ENCODE measurements at regions not wholly inside any gene's neighbourhood (a gene's known extent, or its start where the extent isn't known, plus 50 kb on each side); places are given as distances from the start of the nearest gene placed in this dataset.
"Not testable (repeated sequence)": the region's sequence is repeated elsewhere in the genome, so short reads cannot be mapped to it uniquely, and the experiment has no call there.

GRCh38 chr5:114903767-114904166 lies 265.9 kb downstream of the TRIM36 start:
- Histone ChIP-seq H3K9me3 (ENCODE audit: insufficient read depth, low read depth, low read length) (peaks cover 10% of the 10 kb centered on the region), H3K4me1 (ENCODE audit: insufficient read depth, low read length) (no peaks in the 10 kb centered on the region), H3K27ac (ENCODE audit: low read depth, low read length) (no peak overlapping the region), H3K36me3 (ENCODE audit: insufficient read depth, low read length) (no peaks in the 10 kb centered on the region), H3K27me3 (ENCODE audit: insufficient read depth, low read length) (no peaks in the 10 kb centered on the region), H3K9ac (ENCODE audit: low read depth, low read length) (no peak overlapping the region), H3K4me3 (ENCODE audit: low read length) (no peak overlapping the region)
- 97% methylated on average over 2 of the region's 2 CpGs for WGBS

GRCh38 chr5:114898602-114899001 lies 271.1 kb downstream of the TRIM36 start:
- Histone ChIP-seq H3K27me3 (ENCODE audit: insufficient read depth, low read length) (no peaks in the 10 kb centered on the region), H3K36me3 (ENCODE audit: insufficient read depth, low read length) (no peaks in the 10 kb centered on the region), H3K27ac (ENCODE audit: low read depth, low read length) (no peak overlapping the region), H3K9ac (ENCODE audit: low read depth, low read length) (no peak overlapping the region), H3K4me3 (ENCODE audit: low read length) (no peak overlapping the region), H3K9me3 (ENCODE audit: insufficient read depth, low read depth, low read length) (no peaks in the 10 kb centered on the region), H3K4me1 (ENCODE audit: insufficient read depth, low read length) (no peaks in the 10 kb centered on the region)
- WGBS = 100% methylated on average over 2 of the region's 2 CpGs

DNA sequence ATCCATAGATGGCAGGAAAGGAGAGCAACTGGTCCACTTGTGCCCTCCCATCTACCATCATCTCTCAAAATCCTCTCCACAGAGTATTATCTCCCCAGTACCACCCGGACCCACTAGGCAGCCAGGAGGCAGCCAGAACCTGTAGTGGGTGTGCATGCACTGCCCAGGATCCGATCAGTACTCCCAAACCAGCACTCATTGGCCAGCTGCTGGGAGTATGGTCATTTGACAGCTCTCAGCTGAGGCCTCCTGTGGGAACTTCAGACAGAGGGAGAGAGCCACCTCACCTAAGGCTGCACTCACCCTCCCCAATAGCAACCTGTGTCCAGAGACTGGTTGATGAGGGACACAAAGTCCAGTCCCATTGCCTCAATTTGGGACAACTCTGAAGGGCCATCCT lies 286.0 kb downstream of the TRIM36 start:
- no peak overlapping the region for H3K4me3 ChIP-seq (ENCODE audit: low read length)
- H3K36me3 ChIP-seq (ENCODE audit: insufficient read depth, low read length) = no peaks in the 10 kb centered on the region
- H3K27me3 ChIP-seq (ENCODE audit: insufficient read depth, low read length) = no peaks in the 10 kb centered on the region
- H3K9ac ChIP-seq (ENCODE audit: low read depth, low read length) = no peak overlapping the region
- no peaks in the 10 kb centered on the region for H3K9me3 ChIP-seq (ENCODE audit: insufficient read depth, low read depth, low read length)
- no peak overlapping the region for H3K27ac ChIP-seq (ENCODE audit: low read depth, low read length)
- WGBS = 94% methylated on average over 2 of the region's 2 CpGs
- H3K4me1 ChIP-seq (ENCODE audit: insufficient read depth, low read length) = no peaks in the 10 kb centered on the region

DNA sequence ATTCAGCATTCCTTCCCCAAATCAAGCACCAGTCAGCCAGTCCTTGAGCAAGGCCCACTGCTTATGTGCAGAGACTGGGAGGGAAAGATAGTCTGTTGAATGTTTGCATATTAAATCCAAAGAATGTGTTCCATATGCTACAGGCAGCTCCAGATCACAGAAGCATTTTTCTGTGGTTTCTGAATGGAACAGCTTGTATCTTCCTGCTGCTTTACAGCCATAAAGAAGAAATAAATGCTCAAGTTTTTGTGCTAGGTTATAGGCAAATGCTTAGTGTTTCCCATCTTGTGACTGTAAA lies 310.3 kb downstream of the TRIM36 start:
- H3K27ac ChIP-seq (ENCODE audit: low read depth, low read length) = no peak overlapping the region
- H3K4me3 ChIP-seq (ENCODE audit: low read length) = no peak overlapping the region
- no peaks in the 10 kb centered on the region for H3K27me3 ChIP-seq (ENCODE audit: insufficient read depth, low read length)
- no peaks in the 10 kb centered on the region for H3K9me3 ChIP-seq (ENCODE audit: insufficient read depth, low read depth, low read length)
- no peaks in the 10 kb centered on the region for H3K36me3 ChIP-seq (ENCODE audit: insufficient read depth, low read length)
- no peak overlapping the region for H3K9ac ChIP-seq (ENCODE audit: low read depth, low read length)
- peaks cover 5% of the 10 kb centered on the region; the same call in 1 of the 2 replicates for H3K4me1 ChIP-seq (ENCODE audit: insufficient read depth, low read length)

DNA sequence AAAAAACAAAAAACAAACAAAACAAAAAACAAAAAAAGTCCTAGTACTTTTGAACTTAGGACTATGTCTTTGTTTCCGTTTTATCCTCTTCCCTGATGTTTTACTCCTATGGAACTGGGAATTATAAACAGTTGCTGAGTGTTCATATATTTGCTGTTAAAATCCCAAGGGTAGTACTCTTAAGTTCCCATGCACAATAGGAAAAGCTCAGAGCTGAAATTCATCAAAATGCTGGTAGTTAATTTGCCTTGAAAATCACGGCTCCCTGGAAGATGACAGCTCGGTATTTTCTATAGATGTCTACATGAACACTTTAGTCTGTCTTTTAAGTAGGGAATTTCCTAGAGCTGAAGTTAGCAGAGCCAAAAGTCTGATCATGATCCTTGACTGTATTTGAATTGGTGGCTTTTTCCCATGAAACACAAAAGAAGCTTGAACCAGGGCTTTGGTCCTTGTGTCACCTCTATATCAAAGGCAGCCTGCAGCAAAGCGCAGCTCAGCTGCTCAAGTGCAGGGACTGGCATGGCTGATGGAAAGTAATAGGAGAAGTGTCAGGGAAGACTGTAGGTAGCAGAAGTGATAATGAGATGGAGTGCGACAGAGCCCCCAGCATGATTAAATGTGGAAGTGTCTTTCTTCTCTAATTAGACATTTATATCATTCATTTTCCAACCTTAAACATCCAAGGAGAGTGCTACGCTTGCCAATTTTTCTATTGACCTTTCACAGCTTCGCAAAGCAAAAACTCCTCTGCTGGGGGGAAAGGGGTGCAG lies 310.9 kb downstream of the TRIM36 start:
- Histone ChIP-seq H3K36me3 (ENCODE audit: insufficient read depth, low read length) (no peaks in the 10 kb centered on the region), H3K9ac (ENCODE audit: low read depth, low read length) (no peak overlapping the region), H3K27me3 (ENCODE audit: insufficient read depth, low read length) (no peaks in the 10 kb centered on the region), H3K27ac (ENCODE audit: low read depth, low read length) (no peak overlapping the region), H3K4me1 (ENCODE audit: insufficient read depth, low read length) (peaks cover 5% of the 10 kb centered on the region; the same call in 1 of the 2 replicates), H3K4me3 (ENCODE audit: low read length) (no peak overlapping the region), H3K9me3 (ENCODE audit: insufficient read depth, low read depth, low read length) (no peaks in the 10 kb centered on the region)
- 94% methylated on average over 7 of the region's 7 CpGs for WGBS

- Histone ChIP-seq H3K9me3 (ENCODE audit: insufficient read depth, low read depth, low read length) (no peaks in the 10 kb centered on the region), H3K36me3 (ENCODE audit: insufficient read depth, low read length) (no peaks in the 10 kb centered on the region), H3K27me3 (ENCODE audit: insufficient read depth, low read length) (no peaks in the 10 kb centered on the region), H3K4me1 (ENCODE audit: insufficient read depth, low read length) (peaks cover 5% of the 10 kb centered on the region; the same call in 1 of the 2 replicates), H3K9ac (ENCODE audit: low read depth, low read length) (no peak overlapping the region), H3K4me3 (ENCODE audit: low read length) (no peak overlapping the region), H3K27ac (ENCODE audit: low read depth, low read length) (no peak overlapping the region)
- WGBS = 90% methylated on average over 21 of the region's 22 CpGs
Observed at GRCh38 chr5:114857941-114858551, 311.7 kb downstream of the TRIM36 start.

GRCh38 chr5:114844711-114845110 lies 325.0 kb downstream of the TRIM36 start:
- not testable (repeated sequence) for H3K27ac ChIP-seq (ENCODE audit: low read depth, low read length); H3K4me1 ChIP-seq (ENCODE audit: insufficient read depth, low read length); H3K9ac ChIP-seq (ENCODE audit: low read depth, low read length); H3K27me3 ChIP-seq (ENCODE audit: insufficient read depth, low read length); H3K36me3 ChIP-seq (ENCODE audit: insufficient read depth, low read length); H3K4me3 ChIP-seq (ENCODE audit: low read length)
- WGBS = 85% methylated on average over 9 of the region's 9 CpGs
- H3K9me3 ChIP-seq (ENCODE audit: insufficient read depth, low read depth, low read length) = peaks cover 16% of the 10 kb centered on the region

DNA sequence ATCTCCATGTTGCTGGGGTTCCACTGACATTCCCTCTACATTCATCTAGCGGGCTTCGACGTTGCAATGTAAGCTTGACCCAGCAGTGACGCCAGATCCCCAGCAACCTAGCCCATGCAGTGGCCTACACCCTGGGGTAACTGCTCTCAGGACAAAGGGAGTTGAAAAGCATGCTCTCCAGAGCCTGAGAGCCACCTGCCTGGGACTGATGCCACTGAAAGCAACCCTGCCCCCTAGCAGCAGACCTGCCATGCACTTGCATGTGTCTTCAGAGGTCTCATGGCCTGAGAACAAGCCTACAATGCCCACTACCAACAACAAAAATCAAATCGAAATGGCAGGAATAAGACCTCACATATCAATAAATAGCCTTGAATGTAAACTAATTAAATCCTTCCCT lies 330.3 kb downstream of the TRIM36 start:
- 85% methylated on average over 5 of the region's 5 CpGs for WGBS
- H3K27ac ChIP-seq (ENCODE audit: low read depth, low read length) = no peak overlapping the region

GRCh38 chr5:114838937-114839336 lies 330.8 kb downstream of the TRIM36 start:
- Histone ChIP-seq H3K9ac (ENCODE audit: low read depth, low read length) (no peak overlapping the region), H3K9me3 (ENCODE audit: insufficient read depth, low read depth, low read length) (peaks cover 5% of the 10 kb centered on the region), H3K36me3 (ENCODE audit: insufficient read depth, low read length) (no peaks in the 10 kb centered on the region), H3K27ac (ENCODE audit: low read depth, low read length) (no peak overlapping the region), H3K4me1 (ENCODE audit: insufficient read depth, low read length) (no peaks in the 10 kb centered on the region), H3K27me3 (ENCODE audit: insufficient read depth, low read length) (no peaks in the 10 kb centered on the region), H3K4me3 (ENCODE audit: low read length) (no peak overlapping the region)
- 92% methylated on average over 2 of the region's 2 CpGs for WGBS

More for the DNA sequence above, 330.3 kb downstream of the TRIM36 start:
- no peak overlapping the region for H3K4me3 ChIP-seq (ENCODE audit: low read length)
- no peak overlapping the region for H3K9ac ChIP-seq (ENCODE audit: low read depth, low read length)
- H3K9me3 ChIP-seq (ENCODE audit: insufficient read depth, low read depth, low read length) = peaks cover 9% of the 10 kb centered on the region
- no peaks in the 10 kb centered on the region for H3K27me3 ChIP-seq (ENCODE audit: insufficient read depth, low read length)
- H3K4me1 ChIP-seq (ENCODE audit: insufficient read depth, low read length) = no peaks in the 10 kb centered on the region
- no peaks in the 10 kb centered on the region for H3K36me3 ChIP-seq (ENCODE audit: insufficient read depth, low read length)

- Histone ChIP-seq H3K27ac (ENCODE audit: low read depth, low read length) (no peak overlapping the region), H3K9me3 (ENCODE audit: insufficient read depth, low read depth, low read length) (peaks cover 11% of the 10 kb centered on the region; the same call in 1 of the 2 replicates), H3K36me3 (ENCODE audit: insufficient read depth, low read length) (no peaks in the 10 kb centered on the region), H3K4me3 (ENCODE audit: low read length) (no peak overlapping the region), H3K4me1 (ENCODE audit: insufficient read depth, low read length) (no peaks in the 10 kb centered on the region), H3K27me3 (ENCODE audit: insufficient read depth, low read length) (no peaks in the 10 kb centered on the region), H3K9ac (ENCODE audit: low read depth, low read length) (no peak overlapping the region)
- 66% methylated on average over 2 of the region's 2 CpGs for WGBS
Observed at GRCh38 chr5:114830114-114830513, 339.6 kb downstream of the TRIM36 start.

- Histone ChIP-seq H3K36me3 (ENCODE audit: insufficient read depth, low read length) (no peaks in the 10 kb centered on the region), H3K9me3 (ENCODE audit: insufficient read depth, low read depth, low read length) (peaks cover 15% of the 10 kb centered on the region; the same call in 1 of the 2 replicates), H3K9ac (ENCODE audit: low read depth, low read length) (no peak overlapping the region), H3K27me3 (ENCODE audit: insufficient read depth, low read length) (no peaks in the 10 kb centered on the region), H3K27ac (ENCODE audit: low read depth, low read length) (no peak overlapping the region), H3K4me1 (ENCODE audit: insufficient read depth, low read length) (no peaks in the 10 kb centered on the region), H3K4me3 (ENCODE audit: low read length) (no peak overlapping the region)
Observed at GRCh38 chr5:114822863-114823262, 346.8 kb downstream of the TRIM36 start.
